Transverse colon (tissue), 4 donors: ENCODE measurements at regions not wholly inside any gene's neighbourhood (a gene's known extent, or its start where the extent isn't known, plus 50 kb on each side); places are given as distances from the start of the nearest gene placed in this dataset.
A peak's percentile ranks its signal among the peaks of the same experiment; 100 is the strongest.
"Not testable (repeated sequence)": the region's sequence is repeated elsewhere in the genome, so short reads cannot be mapped to it uniquely, and the experiment has no call there.

Experiments used
- DNase-seq: peaks from one replicate; pipeline ENCODE4 v3.0.0-alpha.2; 2019
- H3K27ac ChIP-seq, 4 donors: fragments of 200-600 bp; sonication (generic); 2 replicates each; pipeline ENCODE4 v1.5.1; 2016 to 2018; ENCODE audit warnings: inconsistent platforms in 4 of 4
- H3K27me3 ChIP-seq: fragments of 200-600 bp; sonication (generic); 2 replicates; pipeline ENCODE4 v1.5.1; 2017; ENCODE audit warnings: inconsistent platforms
- H3K36me3 ChIP-seq, 4 donors: fragments of 200-600 bp; sonication (generic); 2 replicates each; pipeline ENCODE4 v1.5.1; 2017 to 2019; ENCODE audit warnings: inconsistent platforms in 4 of 4
- H3K4me1 ChIP-seq, 4 donors: fragments of 200-600 bp; sonication (generic); 2 replicates each; pipeline ENCODE4 v1.5.1; 2017 to 2020; ENCODE audit warnings: inconsistent platforms in 4 of 4
- H3K4me3 ChIP-seq, 4 donors: fragments of 200-600 bp; sonication (generic); 1 replicate in 1 of 4; 2 replicates in 3 of 4; pipeline versions ENCODE4 v1.5.1 to v1.6.1; 2017 to 2019; ENCODE audit warnings: inconsistent platforms in 4 of 4
- H3K9me3 ChIP-seq, 2 donors: fragments of 200-600 bp; sonication (generic); 2 replicates each; pipeline ENCODE4 v1.5.1; 2017 to 2019; ENCODE audit warnings: inconsistent platforms in 2 of 2
- CTCF ChIP-seq, 5 experiments: fragments of 200-600 bp in 3 of 5; fragments of 450-650 bp in 2 of 5; sonication (generic) in 3 of 5; IDR thresholded peaks; 1 replicate in 2 of 5; 2 replicates in 3 of 5; pipeline ENCODE4 v1.5.1; 2016 to 2017; ENCODE audit warnings: antibody characterized with exemption in 5 of 5, inconsistent platforms in 3 of 5, mild to moderate bottlenecking in 2 of 5, moderate library complexity in 1 of 5
- EP300 ChIP-seq: sonication (generic); formaldehyde crosslinking; IDR thresholded peaks from one replicate; pipeline ENCODE4 v1.6.1; 2017; ENCODE audit warnings: antibody characterized with exemption, low read depth
- POLR2A ChIP-seq: fragments of 450-650 bp; IDR thresholded peaks from one replicate; pipeline ENCODE4 v1.6.1; 2016; ENCODE audit warnings: antibody characterized with exemption, mild to moderate bottlenecking, moderate library complexity
- POLR2AphosphoS5 ChIP-seq, 3 donors: sonication (generic); formaldehyde crosslinking; IDR thresholded peaks; one replicate each; pipeline ENCODE4 v1.6.1; 2016; ENCODE audit warnings: antibody characterized with exemption in 3 of 3
- WGBS, 2 donors: methylation state at CpG; one replicate each; pipeline ENCODE4 v1.1.5; 2018; ENCODE audit warnings: low coverage in 1 of 2; 5-methylcytosine and 5-hydroxymethylcytosine counted together
- in situ Hi-C, 4 donors: fragments of 200-750 bp; cut with MboI; loops; one replicate each; pipeline versions ENCODE4 v1.15.0 to v1.15.1; 2017; ENCODE audit warnings: low sequenced_read_pairs in 3 of 4, low pct_ligation_motif_present in 1 of 4, low pct_unique_long_range_greater_than_20kb in 1 of 4
- intact Hi-C: fragments of 100-400 bp; cut with DNase I; formaldehyde crosslinking; loops from one replicate; pipeline ENCODE4 v1.15.1; 2023; ENCODE audit warnings: low total_unique reads

GRCh38 chr15:83380059-83380458, 67.1 kb upstream of the SH3GL3 start:
- Histone ChIP-seq H3K9me3 (no peaks in the 10 kb centered on the region), H3K36me3 (no peaks in the 10 kb centered on the region), H3K4me1 (no peaks in the 10 kb centered on the region), H3K27me3 (peaks cover 53% of the 10 kb centered on the region), H3K4me3 (no peak overlapping the region), H3K27ac (no peak overlapping the region)
- TF ChIP-seq POLR2AphosphoS5 (IDR thresholded peaks at IDR 0.05): no peak
- TF ChIP-seq EP300: no peak
- TF ChIP-seq POLR2A: no peak
- no peak for TF ChIP-seq CTCF (IDR thresholded peaks at IDR 0.05)
- intact Hi-C loops: no loop called here
- 47% methylated on average over 2 of the region's 2 CpGs; no CpG with 5 or more reads in 1 of the 2 donors for WGBS, 2 donors
- DNase-seq: no peak
- in situ Hi-C loops: no loop called here

- in situ Hi-C loops: no loop called here
- H3K27me3 ChIP-seq: peaks cover 50% of the 10 kb centered on the region
- DNase-seq: peak; percentile 8
- H3K4me1 ChIP-seq: no peaks in the 10 kb centered on the region
- TF ChIP-seq POLR2AphosphoS5 (IDR thresholded peaks at IDR 0.05): no peak
- TF ChIP-seq POLR2A: no peak
- TF ChIP-seq EP300: no peak
- TF ChIP-seq CTCF (IDR thresholded peaks at IDR 0.05): no peak
- no peaks in the 10 kb centered on the region for H3K36me3 ChIP-seq
- intact Hi-C loops: no loop called here
- no peak overlapping the region for H3K27ac ChIP-seq
- H3K9me3 ChIP-seq: no peaks in the 10 kb centered on the region
- 24 to 41% methylated on average over 3 to 4 of the region's 4 CpGs for WGBS, 2 donors
- no peak overlapping the region for H3K4me3 ChIP-seq
Observed at GRCh38 chr15:83380682-83381081, 66.5 kb upstream of the SH3GL3 start.

- 85 to 93% methylated on average over 8 to 31 of the region's 36 CpGs for WGBS, 2 donors
- peaks cover 29% of the 10 kb centered on the region for H3K27me3 ChIP-seq
- H3K36me3 ChIP-seq, H3K4me1 ChIP-seq, H3K4me3 ChIP-seq, H3K9me3 ChIP-seq, in situ Hi-C loops, intact Hi-C loops, H3K27ac ChIP-seq, DNase-seq: not testable (repeated sequence)
Observed at GRCh38 chr15:83383608-83384139, 63.5 kb upstream of the SH3GL3 start.

- Histone ChIP-seq H3K4me1 (no peaks in the 10 kb centered on the region), H3K4me3 (no peak overlapping the region), H3K27me3 (peaks cover 14% of the 10 kb centered on the region), H3K9me3 (no peaks in the 10 kb centered on the region), H3K27ac (no peak overlapping the region), H3K36me3 (no peaks in the 10 kb centered on the region)
- in situ Hi-C loops (no loop called here), intact Hi-C loops (no loop called here)
- no peak for DNase-seq
- WGBS, 2 donors: 31 to 71% methylated on average over 1 to 6 of the region's 6 CpGs
- TF ChIP-seq POLR2AphosphoS5 (IDR thresholded peaks at IDR 0.05) (no peak), POLR2A (no peak), EP300 (no peak), CTCF (IDR thresholded peaks at IDR 0.05) (no peak)
Observed at GRCh38 chr15:83396101-83396500, 51.0 kb upstream of the SH3GL3 start.
